HUES64 (cell line): ENCODE measurements at regions not wholly inside any gene's neighbourhood (a gene's known extent, or its start where the extent isn't known, plus 50 kb on each side); places are given as distances from the start of the nearest gene placed in this dataset.

Experiments used
- H3K27ac ChIP-seq: 2 replicates; pipeline ENCODE4 v1.7.0; 2013; ENCODE audit warnings: low read depth, low read length, inconsistent platforms
- H3K27me3 ChIP-seq: 2 replicates; pipeline ENCODE4 v1.6.1; 2013; ENCODE audit warnings: mild to moderate bottlenecking, low read length; ENCODE audit not compliant: insufficient read depth
- H3K36me3 ChIP-seq: 2 replicates; pipeline ENCODE4 v1.6.1; 2013; ENCODE audit warnings: mild to moderate bottlenecking, low read length; ENCODE audit not compliant: insufficient read depth
- H3K4me1 ChIP-seq: 2 replicates; pipeline ENCODE4 v1.6.1; 2013; ENCODE audit warnings: mild to moderate bottlenecking, low read length, moderate library complexity; ENCODE audit not compliant: insufficient read depth
- H3K4me3 ChIP-seq: 2 replicates; pipeline ENCODE4 v1.5.1; 2013; ENCODE audit warnings: mild to moderate bottlenecking, low read length, moderate library complexity
- H3K9ac ChIP-seq: 2 replicates; pipeline ENCODE4 v1.6.1; 2013; ENCODE audit warnings: mild to moderate bottlenecking, low read depth, low read length
- H3K9me3 ChIP-seq: 2 replicates; pipeline ENCODE4 v1.6.1; 2013; ENCODE audit warnings: low read depth, low read length; ENCODE audit not compliant: insufficient read depth
- WGBS: fragments of 150-250, 120-280 bp; methylation state at CpG from one replicate; pipeline ENCODE4 v1.1.7; 2013; ENCODE audit warnings: missing lambda C conversion rate; 5-methylcytosine and 5-hydroxymethylcytosine counted together

GRCh38 chr2:105604938-105605337, 139.8 kb upstream of the NCK2 start:
- Histone ChIP-seq H3K36me3 (no peaks in the 10 kb centered on the region), H3K27me3 (no peaks in the 10 kb centered on the region), H3K9me3 (no peaks in the 10 kb centered on the region), H3K27ac (no peak overlapping the region), H3K4me3 (no peak overlapping the region), H3K4me1 (0 out of 2 replicates have a peak, but pooled peaks cover 17% of the 10 kb centered on the region), H3K9ac (no peak overlapping the region)
- WGBS = 86% methylated on average over 3 of the region's 3 CpGs

GRCh38 chr2:105600949-105601794, 143.5 kb upstream of the NCK2 start:
- H3K36me3 ChIP-seq = no peaks in the 10 kb centered on the region
- H3K27me3 ChIP-seq = no peaks in the 10 kb centered on the region
- H3K9me3 ChIP-seq = no peaks in the 10 kb centered on the region
- no peak overlapping the region for H3K27ac ChIP-seq
- no peak overlapping the region for H3K9ac ChIP-seq
- 0 out of 2 replicates have a peak, but pooled peaks cover 13% of the 10 kb centered on the region for H3K4me1 ChIP-seq
- no peak overlapping the region for H3K4me3 ChIP-seq
- 88% methylated on average over 8 of the region's 8 CpGs for WGBS

GRCh38 chr2:105600602-105600948, 144.1 kb upstream of the NCK2 start:
- Histone ChIP-seq H3K4me3 (no peak overlapping the region), H3K36me3 (no peaks in the 10 kb centered on the region), H3K9ac (no peak overlapping the region), H3K4me1 (0 out of 2 replicates have a peak, but pooled peaks cover 12% of the 10 kb centered on the region), H3K9me3 (no peaks in the 10 kb centered on the region), H3K27ac (no peak overlapping the region), H3K27me3 (no peaks in the 10 kb centered on the region)
- 81% methylated on average over 5 of the region's 6 CpGs for WGBS

GRCh38 chr2:105600037-105600442, 144.7 kb upstream of the NCK2 start:
- Histone ChIP-seq H3K27me3 (no peaks in the 10 kb centered on the region), H3K36me3 (no peaks in the 10 kb centered on the region), H3K4me3 (no peak overlapping the region), H3K9me3 (no peaks in the 10 kb centered on the region), H3K27ac (no peak overlapping the region), H3K4me1 (0 out of 2 replicates have a peak, but pooled peaks cover 9% of the 10 kb centered on the region), H3K9ac (no peak overlapping the region)
- WGBS = 97% methylated on average over 9 of the region's 9 CpGs

- no peak overlapping the region for H3K9ac ChIP-seq
- 92% methylated on average over 6 of the region's 6 CpGs for WGBS
- H3K27ac ChIP-seq = no peak overlapping the region
- 0 out of 2 replicates have a peak, but pooled peaks cover 4% of the 10 kb centered on the region for H3K4me1 ChIP-seq
- no peaks in the 10 kb centered on the region for H3K27me3 ChIP-seq
- H3K9me3 ChIP-seq = no peaks in the 10 kb centered on the region
- no peaks in the 10 kb centered on the region for H3K36me3 ChIP-seq
- H3K4me3 ChIP-seq = no peak overlapping the region
Observed at GRCh38 chr2:105598829-105599698, 145.6 kb upstream of the NCK2 start.

- no peak overlapping the region for H3K9ac ChIP-seq
- no peaks in the 10 kb centered on the region for H3K36me3 ChIP-seq
- no peak overlapping the region for H3K27ac ChIP-seq
- no peak overlapping the region for H3K4me3 ChIP-seq
- H3K27me3 ChIP-seq = no peaks in the 10 kb centered on the region
- H3K9me3 ChIP-seq = no peaks in the 10 kb centered on the region
- 89% methylated on average over 10 of the region's 10 CpGs for WGBS
- peaks cover 8% of the 10 kb centered on the region; the same call in 1 of the 2 replicates for H3K4me1 ChIP-seq
Observed at GRCh38 chr2:105597806-105598803, 146.6 kb upstream of the NCK2 start.

GRCh38 chr2:105597011-105597805, 147.5 kb upstream of the NCK2 start:
- Histone ChIP-seq H3K9ac (no peak overlapping the region), H3K4me1 (peaks cover 16% of the 10 kb centered on the region), H3K9me3 (no peaks in the 10 kb centered on the region), H3K27me3 (no peaks in the 10 kb centered on the region), H3K4me3 (no peak overlapping the region), H3K36me3 (no peaks in the 10 kb centered on the region), H3K27ac (no peak overlapping the region)
- 95% methylated on average over 15 of the region's 15 CpGs for WGBS

- H3K36me3 ChIP-seq = no peaks in the 10 kb centered on the region
- no peak overlapping the region for H3K27ac ChIP-seq
- no peaks in the 10 kb centered on the region for H3K9me3 ChIP-seq
- no peak overlapping the region for H3K9ac ChIP-seq
- WGBS = 92% methylated on average over 5 of the region's 6 CpGs
- peaks cover 16% of the 10 kb centered on the region for H3K4me1 ChIP-seq
- no peak overlapping the region for H3K4me3 ChIP-seq
- H3K27me3 ChIP-seq = no peaks in the 10 kb centered on the region
Observed at GRCh38 chr2:105596411-105596921, 148.2 kb upstream of the NCK2 start.

- no peak overlapping the region for H3K27ac ChIP-seq
- H3K9ac ChIP-seq = no peak overlapping the region
- peaks cover 16% of the 10 kb centered on the region for H3K4me1 ChIP-seq
- H3K27me3 ChIP-seq = no peaks in the 10 kb centered on the region
- H3K9me3 ChIP-seq = no peaks in the 10 kb centered on the region
- H3K36me3 ChIP-seq = no peaks in the 10 kb centered on the region
- H3K4me3 ChIP-seq = no peak overlapping the region
- 84% methylated on average over 8 of the region's 8 CpGs for WGBS
Observed at GRCh38 chr2:105595536-105595935, 149.2 kb upstream of the NCK2 start.
